HG03039 (cell line): ENCODE measurements at regions not wholly inside any gene's neighbourhood (a gene's known extent, or its start where the extent isn't known, plus 50 kb on each side); places are given as distances from the start of the nearest gene placed in this dataset.

Source experiments
- ATAC-seq: cut with Tn5 transposase; IDR thresholded peaks from one replicate; pipeline ENCODE4 v1.9.1; 2021; ENCODE audit warnings: mild to moderate bottlenecking, moderate library complexity; ENCODE audit not compliant: unreplicated experiment

- ATAC-seq = no peak
These were observed 255.5 kb upstream of the PITX2 start for GRCh38 chr4:110878413-110878812.

- ATAC-seq = no peak
These were observed 256.1 kb upstream of the PITX2 start for GRCh38 chr4:110878956-110879355.

- ATAC-seq = no peak
These were observed 263.4 kb upstream of the PITX2 start for GRCh38 chr4:110886270-110886669.

GRCh38 chr4:110886856-110887255, 264.0 kb upstream of the PITX2 start:
- ATAC-seq = no peak

GRCh38 chr4:110897784-110898183, 274.9 kb upstream of the PITX2 start:
- no peak for ATAC-seq

- no peak for ATAC-seq
These were observed 275.4 kb upstream of the PITX2 start for GRCh38 chr4:110898290-110898689.

- ATAC-seq = no peak
These were observed 277.4 kb upstream of the PITX2 start for GRCh38 chr4:110900213-110900769.

- ATAC-seq = no peak
These were observed 279.6 kb upstream of the PITX2 start for GRCh38 chr4:110902500-110902899.

- no peak for ATAC-seq
These were observed 281.7 kb upstream of the PITX2 start for GRCh38 chr4:110904435-110905065.

GRCh38 chr4:110905367-110905766, 282.5 kb upstream of the PITX2 start:
- no peak for ATAC-seq

GRCh38 chr4:110907801-110908313, 285.0 kb upstream of the PITX2 start:
- ATAC-seq = no peak

- no peak for ATAC-seq
These were observed 291.9 kb upstream of the PITX2 start for GRCh38 chr4:110914791-110915190.

- no peak for ATAC-seq
These were observed 292.4 kb upstream of the PITX2 start for GRCh38 chr4:110915301-110915700.

GRCh38 chr4:110916505-110916904, 293.6 kb upstream of the PITX2 start:
- ATAC-seq = no peak

GRCh38 chr4:110917835-110918234, 295.0 kb upstream of the PITX2 start:
- ATAC-seq = no peak

GRCh38 chr4:110920990-110921389, 298.1 kb upstream of the PITX2 start:
- ATAC-seq = no peak

- ATAC-seq = no peak
These were observed 301.9 kb upstream of the PITX2 start for GRCh38 chr4:110924761-110925160.

- no peak for ATAC-seq
These were observed 304.0 kb upstream of the PITX2 start for GRCh38 chr4:110926841-110927400.

GRCh38 chr4:110933341-110933740, 310.5 kb upstream of the PITX2 start:
- no peak for ATAC-seq

GRCh38 chr4:110944501-110944900, 321.6 kb upstream of the PITX2 start:
- no peak for ATAC-seq

GRCh38 chr4:110945600-110945999, 322.7 kb upstream of the PITX2 start:
- no peak for ATAC-seq

GRCh38 chr4:110949542-110949941, 326.7 kb upstream of the PITX2 start:
- ATAC-seq = no peak
